NCI-H187 (cell line): ENCODE measurements at regions not wholly inside any gene's neighbourhood (a gene's known extent, or its start where the extent isn't known, plus 50 kb on each side); places are given as distances from the start of the nearest gene placed in this dataset.
"Not testable (repeated sequence)": the region's sequence is repeated elsewhere in the genome, so short reads cannot be mapped to it uniquely, and the experiment has no call there.

ENCODE experiments used
- DNase-seq, 2 experiments: peaks; one replicate each; lab custom pipeline; 2025; lab: John Stamatoyannopoulos, UW

DNA sequence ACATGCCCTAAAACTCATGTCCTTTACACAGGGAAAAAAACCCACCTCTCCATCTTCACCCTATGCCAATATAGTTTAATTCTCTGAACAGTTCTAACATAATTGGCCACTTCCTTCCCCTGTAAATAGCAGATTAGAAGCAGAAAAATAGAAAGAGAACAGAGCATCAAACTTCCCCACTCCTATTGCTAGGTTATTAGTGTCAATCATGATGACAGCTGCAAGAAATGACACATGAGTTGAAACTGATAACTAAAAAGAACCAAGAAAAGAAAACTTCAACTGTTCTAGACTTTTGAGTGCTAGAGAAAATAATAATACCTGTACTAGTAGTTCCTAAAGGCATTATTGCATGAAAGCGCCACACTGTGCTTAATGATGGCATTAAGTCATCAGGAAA is 284.5 kb upstream of the TRPC5 start:
- DNase-seq, result no peak

DNA sequence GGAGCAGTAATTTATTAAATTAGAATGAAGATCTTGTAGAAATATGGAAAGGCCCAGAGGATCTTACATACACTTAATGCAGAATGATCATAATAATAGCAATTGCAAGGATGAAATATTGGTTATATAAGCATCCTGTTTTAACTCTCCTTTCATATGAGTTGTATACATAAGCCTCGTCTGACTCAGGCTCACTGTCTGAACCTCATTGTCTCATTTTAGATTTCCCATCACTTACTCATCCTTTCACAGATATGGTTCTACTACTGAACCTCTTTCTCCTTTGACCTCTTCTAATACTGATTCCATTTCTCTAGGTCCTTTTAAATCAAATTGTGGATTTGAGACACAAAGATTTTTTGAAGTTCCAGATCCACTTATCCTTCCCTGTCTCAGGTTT is 277.3 kb upstream of the TRPC5 start:
- DNase-seq, result no peak

DNA sequence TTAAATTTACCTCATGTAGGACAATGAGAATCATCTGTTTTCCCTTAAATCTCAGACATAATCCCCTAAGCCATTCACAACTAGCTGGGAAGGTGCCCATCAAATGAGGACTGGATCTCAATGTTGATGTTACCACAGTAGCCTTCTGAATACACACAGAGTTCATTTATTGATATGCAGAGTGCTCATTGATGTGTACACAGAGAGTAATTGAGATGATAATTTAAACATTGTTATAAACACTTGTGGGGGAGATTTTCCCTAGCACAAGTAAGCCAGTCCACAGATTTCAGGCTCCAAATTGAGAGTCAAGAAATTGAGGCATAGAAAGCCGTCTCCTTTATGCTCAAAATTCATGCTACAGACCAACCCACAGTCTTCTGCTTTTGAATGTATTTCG is 273.4 kb upstream of the TRPC5 start:
- no peak for DNase-seq

DNA sequence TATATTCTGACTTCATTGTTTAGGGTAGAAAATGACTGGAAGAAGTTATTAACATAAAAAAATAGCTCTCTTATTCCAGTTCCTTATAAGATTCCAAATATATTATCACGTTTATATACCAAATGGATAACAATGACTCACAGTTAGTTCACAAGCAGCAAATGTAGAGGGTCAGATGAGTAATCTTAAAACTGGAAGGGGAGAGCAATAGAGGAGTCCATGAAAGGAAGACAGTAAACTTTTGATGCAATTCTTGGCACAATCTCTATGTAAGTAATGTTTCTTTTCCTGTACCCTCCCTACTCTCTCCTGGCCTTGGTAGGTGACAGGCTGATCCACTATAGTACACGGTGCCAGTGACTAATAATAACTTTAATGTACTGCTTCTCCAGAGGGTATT is 259.0 kb upstream of the TRPC5 start:
- no peak for DNase-seq

DNA sequence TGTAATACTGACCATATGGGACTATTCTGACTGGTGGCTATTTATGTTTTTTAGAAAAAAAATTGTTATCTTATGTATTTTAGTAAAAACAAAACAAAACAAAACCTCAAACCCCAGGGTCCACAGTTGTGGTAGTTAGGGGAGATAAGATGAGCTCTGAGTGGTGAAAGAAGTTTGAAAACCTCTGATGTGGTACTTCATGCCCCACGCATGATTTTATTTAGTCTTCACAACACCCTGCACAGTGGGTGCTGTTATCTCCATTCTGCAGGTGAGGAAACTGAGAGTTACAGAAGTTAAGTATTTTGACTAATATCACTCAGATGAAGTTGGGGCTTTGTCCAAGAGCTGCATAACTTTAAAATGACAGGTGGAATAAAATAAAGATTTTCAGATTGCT is 230.6 kb upstream of the TRPC5 start:
- no peak for DNase-seq

DNA sequence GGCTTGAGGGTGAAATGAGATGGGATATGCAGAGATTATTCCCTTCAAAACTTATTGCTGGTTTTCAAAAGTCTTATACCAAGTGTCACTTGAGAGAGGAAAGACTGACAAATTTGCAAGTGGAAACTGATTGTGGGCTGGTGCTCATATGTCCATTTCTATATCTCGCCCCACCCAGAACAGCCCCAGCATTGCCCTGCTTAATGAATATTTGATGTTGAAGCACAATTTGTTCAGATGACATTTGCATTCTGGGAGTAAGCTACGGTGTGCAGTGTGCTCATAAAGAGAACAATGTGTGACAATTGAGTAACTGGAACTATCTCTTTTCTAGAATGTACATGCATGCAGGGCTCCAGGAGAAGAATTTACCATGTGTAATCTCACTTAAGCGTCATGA is 223.5 kb upstream of the TRPC5 start:
- DNase-seq, result no peak

DNA sequence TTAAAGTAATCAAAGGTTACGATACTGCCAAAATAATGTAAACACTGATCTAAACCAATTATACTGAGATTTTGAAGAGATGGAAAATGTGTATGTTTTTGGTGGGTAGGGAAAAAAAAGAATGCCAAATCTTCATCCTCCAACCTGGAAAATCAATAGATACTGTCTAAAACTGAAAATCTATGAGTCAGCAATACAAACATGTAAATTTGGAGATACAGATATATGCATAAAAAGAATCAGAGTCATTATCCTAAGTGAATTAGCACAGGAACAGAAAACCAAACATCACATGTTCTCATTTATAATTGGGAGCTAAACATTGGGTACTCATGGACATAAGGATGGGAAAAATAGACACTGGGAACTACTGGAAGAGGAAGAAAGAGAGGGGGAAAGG is 197.4 kb upstream of the TRPC5 start:
- no peak for DNase-seq

DNA sequence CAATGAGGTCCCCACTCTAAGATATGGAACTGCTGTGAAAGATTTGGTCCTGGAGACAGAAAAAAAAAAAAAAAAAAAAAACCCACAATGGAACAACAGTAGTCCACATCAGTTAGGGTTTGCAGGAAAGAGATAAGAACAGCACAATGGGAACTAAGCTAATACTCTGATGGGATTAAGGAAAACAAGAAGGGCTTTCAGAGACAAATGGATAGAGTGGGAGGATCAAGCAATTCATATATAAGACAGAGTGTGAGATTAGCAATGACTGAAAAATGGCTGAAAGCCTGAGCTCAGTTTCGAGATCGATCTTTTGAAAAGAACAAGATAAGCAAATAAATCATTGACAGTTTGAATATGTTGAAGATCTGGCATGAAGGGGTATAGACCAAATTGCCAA is 188.4 kb upstream of the TRPC5 start:
- DNase-seq, result no peak

DNA sequence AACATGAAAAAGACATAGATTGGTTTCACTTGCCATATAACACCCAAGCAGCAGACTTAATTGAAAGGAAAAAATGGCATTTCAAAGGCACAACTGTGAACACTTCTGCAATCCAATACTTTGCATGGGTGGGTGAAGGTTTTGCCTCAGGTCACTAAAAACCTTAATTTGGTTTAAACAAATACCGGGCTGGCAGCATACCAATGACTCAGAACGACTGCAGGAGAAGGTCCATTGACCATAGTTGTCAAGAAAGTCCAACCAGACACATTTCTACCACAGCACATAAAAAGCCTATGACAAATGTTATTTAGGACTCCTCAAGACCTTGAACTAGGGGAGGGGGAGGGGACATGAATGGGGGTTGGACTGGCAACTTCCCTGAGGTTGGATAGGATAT is 183.6 kb upstream of the TRPC5 start:
- no peak for DNase-seq

DNA sequence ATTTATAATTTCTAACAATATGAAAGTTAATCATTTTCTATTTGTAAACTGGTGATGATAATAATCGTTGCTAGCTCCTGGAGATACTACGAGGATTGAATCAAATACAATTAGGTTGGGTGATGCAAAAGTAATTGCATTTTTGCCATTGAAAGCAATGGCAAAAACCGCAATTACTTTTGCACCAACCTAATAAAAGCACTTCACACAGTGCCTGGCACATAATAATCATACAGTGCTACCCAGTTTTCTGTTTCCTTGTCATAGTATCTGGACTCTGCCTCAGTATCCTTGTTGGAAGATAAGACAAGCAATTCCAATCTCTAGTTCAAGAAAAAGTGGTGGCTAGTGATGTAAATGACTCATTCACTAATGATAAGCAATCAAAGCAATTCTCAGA is 176.8 kb upstream of the TRPC5 start:
- DNase-seq, result no peak

DNA sequence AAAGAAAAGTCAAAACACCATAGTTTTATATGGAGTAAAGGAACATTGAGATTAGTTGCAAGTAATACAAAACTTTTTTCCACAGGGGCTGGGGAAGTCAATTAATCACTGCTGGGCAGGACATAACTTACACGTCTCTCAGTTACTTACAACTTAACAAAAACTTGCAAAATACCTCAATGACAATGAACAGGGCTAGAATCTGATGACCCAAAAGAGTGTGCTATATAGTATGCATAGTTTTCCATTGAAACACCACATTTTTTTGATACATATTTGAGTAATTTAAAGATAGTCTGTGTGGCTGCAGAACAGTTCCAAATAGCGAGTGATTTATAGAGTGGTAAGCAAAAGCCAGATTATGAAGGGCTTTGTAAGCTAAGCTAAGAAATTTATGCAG is 172.3 kb upstream of the TRPC5 start:
- DNase-seq, result no peak

DNA sequence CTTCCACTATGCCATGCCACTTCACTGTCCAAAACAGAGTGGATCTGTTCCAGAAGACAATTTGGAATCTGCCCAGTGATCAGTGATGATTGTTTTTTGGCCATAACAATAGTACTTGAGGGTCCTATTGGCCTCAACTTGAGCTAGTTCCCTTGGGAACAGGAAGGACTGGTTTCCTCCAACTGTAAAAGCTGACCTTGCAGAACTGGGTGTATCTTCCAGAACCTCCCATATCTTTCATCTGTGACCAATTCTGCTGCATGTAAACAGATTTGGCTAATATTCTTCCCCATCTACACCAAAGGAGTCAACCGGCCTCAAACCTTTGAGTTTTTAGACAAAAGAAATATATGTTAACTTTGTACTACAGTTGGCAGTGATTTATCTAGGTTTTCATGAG is 165.1 kb upstream of the TRPC5 start:
- DNase-seq, result no peak

DNA sequence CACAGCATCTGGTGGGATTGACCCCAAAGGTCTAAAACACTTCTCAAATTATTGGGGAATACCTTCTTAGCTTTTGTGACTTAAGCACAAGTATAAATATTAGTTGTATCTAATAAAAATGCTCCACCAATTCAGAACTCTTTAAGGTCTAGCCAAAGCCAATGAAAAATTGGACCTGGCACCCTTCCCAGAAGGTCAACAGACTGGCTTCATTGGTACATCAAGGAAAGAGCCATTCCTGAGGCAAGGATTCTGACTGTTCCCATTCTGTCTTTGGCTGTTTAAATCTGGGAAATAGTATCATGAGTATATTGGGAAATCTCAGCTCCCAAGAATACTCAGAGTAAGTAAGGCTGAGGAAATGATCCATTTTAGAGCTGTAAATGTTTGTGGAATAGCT is 153.0 kb upstream of the TRPC5 start:
- no peak for DNase-seq

DNA sequence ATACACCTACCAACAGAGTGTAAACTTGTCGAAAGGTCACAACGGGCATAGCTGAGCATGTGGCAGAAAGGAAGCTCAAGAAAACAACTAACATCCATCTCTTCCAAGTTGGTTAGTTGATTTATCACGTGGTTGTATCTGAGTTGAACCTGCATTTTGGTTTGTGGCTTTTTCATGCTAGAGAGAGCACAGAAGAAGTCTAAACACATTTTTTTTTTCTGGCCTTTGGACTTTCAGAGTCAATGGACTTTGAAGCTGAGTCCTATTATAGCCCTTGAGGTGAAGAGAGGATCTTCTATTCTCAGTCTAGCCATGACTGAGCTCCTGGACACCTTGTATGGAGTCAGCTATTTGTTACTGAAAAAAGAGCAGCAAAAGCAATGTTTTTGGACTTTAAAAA is 150.6 kb upstream of the TRPC5 start:
- DNase-seq, result no peak

DNA sequence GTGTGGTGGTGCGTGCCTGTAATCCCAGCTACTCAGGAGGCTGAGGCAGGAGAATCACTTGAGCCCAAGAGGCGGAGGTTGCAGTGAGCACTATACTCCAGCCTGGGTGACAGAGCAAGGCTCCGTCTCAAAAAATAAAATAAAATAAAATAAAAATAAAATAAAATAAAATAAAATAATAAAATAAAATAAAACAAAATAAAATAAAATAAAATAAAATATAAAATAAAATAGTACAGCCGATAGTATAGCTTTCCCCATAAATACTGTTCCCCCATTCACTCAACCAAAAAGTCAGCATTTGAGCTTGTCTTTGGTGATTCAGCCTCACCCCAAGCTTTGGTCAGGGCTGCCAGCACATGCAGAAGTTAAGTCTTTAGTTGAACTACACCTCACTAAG is 144.2 kb upstream of the TRPC5 start:
- DNase-seq, result not testable (repeated sequence)

DNA sequence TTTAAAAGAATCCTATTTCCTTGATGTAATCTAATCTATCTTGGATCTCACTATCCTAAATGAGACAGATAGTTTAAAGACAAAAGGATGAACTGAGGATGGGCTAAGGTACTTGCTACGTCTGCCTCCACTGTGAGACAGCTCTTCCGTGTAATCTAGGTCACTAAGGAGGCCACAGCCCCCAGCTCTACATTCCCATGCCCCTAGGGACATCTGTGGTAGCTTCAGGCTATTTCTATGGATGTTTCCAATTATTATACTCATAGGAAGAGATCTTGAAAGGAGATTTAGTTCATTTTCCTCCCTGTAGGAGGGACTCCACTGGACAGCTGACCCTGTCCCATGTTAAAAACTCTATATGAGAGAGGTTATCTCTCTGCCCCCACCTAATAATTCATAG is 140.8 kb upstream of the TRPC5 start:
- no peak for DNase-seq

DNA sequence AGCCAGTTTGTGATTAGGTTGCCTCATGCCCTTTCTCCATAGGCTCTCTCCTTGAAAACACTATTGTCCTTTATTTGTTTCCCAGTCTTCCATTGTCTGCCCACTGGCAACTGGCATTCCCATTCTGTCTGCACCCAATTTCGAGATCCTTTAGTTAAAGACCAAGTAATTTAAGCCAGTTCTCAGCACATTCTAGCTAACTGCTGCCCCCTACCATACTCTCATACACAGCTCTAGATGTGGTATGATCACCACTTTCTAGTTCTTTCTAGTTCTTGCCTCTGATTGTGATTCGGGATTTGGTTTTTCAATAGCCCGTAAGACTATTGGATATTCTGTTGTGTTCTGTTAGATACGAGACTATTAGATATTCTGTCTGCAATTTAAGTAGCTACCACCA is 135.8 kb upstream of the TRPC5 start:
- DNase-seq, result no peak

DNA sequence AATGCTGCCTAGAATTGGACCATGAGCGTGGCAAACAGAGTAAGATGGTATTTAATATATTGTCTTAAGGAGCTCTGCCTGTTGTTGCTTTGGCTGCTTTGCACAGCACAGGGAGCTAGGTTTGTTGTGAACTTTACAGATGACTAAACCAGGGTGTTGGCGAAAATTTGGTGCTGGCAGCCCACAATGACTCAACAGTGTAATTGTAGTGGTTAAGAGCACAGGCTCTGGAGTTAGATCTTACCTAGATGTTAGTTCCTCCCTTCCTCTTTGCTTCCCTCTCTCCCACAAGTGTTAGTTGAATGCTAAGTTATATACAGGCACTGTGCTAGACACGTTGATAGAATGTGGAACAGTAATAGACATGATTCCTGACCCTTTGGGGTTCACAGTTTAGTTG is 128.9 kb upstream of the TRPC5 start:
- DNase-seq, result no peak

DNA sequence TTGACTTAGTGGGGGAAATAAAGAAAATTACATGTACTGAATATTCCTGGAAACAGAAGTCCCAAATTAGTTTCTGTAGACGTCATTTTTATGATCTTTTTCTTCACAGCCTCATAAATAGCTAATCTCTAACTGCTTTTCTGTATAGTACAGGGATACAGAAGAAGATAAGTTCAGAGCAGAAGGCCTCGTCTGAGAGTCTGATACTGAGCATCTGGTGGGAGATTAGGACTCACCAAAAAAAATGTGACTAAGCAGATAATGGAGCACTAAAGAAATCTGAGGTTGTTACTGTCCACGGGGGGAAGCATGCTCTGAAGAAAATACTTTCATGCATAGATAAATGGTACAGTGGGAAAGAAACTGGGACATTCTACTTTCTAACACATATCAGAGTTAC is 115.3 kb upstream of the TRPC5 start:
- DNase-seq, result no peak

DNA sequence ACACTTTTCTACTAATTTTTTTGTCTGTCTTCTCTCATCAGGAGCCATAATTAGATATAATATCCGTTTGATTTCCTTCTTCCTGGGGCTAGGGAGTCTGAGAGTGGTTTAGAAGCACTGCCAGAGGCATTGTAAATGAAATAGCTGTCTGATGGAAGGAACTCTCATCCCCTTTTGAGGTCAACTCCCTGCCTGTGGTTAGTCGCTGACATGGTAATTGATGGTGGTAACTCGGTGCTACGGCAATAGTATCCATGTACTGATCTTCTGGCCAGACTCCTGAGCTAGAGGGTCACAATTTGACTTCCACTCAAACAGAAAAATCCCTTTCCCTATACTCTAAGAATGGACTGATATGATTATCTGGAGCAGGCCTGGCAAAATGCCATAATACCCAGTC is 108.1 kb upstream of the TRPC5 start:
- no peak for DNase-seq

DNA sequence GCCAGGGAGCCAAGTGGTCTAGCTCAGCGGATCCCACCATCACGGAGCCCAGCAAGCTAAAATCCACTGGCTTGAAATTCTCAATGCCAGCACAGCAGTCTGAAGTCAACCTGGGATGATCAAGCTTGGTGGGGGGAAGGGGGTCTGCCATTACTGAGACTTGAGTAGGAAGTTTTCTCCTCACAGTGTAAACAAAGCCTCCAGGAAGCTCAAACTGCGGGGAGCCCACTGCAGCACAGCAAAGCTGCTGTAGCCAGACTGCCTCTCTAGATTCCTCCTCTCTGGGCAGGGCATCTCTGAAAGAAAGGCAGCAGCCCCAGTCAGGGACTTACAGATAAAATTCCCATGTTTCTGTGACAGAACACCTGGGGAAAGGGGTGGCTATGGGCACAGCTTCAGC is 98.8 kb upstream of the TRPC5 start:
- not testable (repeated sequence) for DNase-seq

DNA sequence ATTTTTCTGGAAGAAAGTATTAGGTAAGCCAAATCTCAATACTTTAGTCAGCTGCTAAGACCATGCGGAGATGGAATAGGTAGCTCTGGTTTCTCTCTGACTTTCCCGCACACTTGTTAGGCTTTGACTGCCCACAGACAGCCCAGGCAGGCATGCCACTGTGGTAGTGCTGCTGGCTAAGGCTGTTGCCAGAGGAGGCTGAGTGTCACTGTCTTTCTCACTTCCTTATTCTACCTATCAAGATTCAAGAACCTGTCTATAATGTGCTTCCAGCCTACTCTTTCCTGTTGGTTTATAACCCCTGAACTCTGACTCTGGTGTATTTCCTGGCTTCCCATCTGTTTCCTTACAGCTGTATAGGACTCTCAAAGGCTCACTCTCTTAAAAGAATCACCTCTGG is 81.8 kb upstream of the TRPC5 start:
- DNase-seq, result no peak

DNA sequence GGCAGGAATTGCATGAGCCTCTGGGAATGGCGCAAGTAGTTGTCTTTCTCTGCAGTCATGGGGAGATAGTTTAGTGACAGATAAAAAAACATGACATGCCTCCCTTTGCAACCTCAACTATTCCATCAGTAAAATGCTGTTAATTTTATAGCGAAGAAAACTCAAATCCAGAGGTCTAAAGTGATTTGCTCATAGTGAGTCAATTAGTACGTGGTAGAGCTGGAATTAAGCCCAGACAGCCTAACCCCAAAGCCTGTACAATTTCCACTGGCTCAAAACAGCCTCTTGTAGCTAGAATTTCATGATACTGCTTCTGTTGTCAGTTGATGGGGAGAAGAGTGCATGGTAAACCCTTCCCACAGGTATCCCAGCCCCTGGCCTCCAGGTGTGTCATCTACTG is 81.3 kb upstream of the TRPC5 start:
- no peak for DNase-seq

DNA sequence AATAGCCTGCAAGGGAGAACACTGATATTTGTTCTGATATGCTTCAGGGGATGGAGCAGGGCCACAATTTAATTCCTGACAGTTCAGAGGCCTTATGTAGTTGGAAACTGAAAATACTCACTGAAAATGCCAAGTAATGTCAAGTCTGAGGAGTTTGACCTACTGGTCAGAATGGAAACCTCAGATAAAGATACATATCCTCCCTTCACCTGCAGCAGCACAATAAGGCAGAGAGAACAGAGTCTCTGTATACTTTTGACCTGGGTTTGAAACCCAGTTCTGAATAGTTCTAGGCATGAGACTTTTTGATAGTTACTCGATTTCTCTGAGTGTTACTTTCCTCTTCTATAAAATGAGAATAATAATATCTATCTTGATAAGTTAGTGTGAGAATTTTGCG is 65.8 kb upstream of the TRPC5 start:
- DNase-seq, result no peak

DNA sequence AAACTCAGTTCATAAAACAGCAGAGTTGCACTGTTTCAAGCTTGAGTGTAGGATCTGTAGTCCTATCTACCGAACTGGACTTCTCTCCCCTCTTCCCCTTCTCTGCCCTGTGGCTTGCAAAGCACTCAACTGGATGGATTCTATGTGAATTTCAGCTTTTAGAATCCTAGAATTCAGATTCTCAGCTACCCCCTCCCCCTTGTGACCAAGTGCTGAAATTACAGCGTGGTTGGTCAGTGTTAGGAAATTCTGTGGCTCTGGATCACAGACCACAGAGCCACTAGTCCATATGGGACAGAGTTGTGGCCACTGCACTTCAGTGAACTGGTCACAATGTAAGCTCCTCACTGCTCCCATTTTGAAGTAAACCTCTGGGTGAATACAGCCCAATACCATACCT is 64.6 kb upstream of the TRPC5 start:
- DNase-seq, result no peak

DNA sequence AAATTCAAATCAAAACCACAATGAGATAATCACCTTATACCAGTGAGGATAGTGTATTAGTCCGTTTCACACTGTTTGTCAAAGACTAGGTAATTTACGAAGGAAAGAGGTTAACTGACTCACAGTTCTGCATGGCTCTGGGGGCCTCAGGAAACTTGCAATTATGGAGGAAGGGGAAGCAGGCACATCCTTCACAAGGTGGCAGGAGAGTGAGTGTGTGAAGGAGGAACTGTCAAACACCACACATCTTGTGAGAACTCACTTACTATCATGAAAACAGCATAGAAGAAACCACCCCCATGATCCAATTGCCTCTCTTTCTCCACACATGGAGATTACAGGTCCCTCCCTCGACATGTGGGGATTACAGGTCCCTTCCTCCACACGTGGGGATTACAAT is 54.7 kb upstream of the TRPC5 start:
- no peak for DNase-seq
